ENCODE measurements at regions not wholly inside any gene's neighbourhood (a gene's known extent, or its start where the extent isn't known, plus 50 kb on each side); places are given as distances from the start of the nearest gene placed in this dataset.

GRCh38 chr10:78374331-78375028 is 340.8 kb downstream of the RPS24 start:
- DNase-seq = no peak

DNA sequence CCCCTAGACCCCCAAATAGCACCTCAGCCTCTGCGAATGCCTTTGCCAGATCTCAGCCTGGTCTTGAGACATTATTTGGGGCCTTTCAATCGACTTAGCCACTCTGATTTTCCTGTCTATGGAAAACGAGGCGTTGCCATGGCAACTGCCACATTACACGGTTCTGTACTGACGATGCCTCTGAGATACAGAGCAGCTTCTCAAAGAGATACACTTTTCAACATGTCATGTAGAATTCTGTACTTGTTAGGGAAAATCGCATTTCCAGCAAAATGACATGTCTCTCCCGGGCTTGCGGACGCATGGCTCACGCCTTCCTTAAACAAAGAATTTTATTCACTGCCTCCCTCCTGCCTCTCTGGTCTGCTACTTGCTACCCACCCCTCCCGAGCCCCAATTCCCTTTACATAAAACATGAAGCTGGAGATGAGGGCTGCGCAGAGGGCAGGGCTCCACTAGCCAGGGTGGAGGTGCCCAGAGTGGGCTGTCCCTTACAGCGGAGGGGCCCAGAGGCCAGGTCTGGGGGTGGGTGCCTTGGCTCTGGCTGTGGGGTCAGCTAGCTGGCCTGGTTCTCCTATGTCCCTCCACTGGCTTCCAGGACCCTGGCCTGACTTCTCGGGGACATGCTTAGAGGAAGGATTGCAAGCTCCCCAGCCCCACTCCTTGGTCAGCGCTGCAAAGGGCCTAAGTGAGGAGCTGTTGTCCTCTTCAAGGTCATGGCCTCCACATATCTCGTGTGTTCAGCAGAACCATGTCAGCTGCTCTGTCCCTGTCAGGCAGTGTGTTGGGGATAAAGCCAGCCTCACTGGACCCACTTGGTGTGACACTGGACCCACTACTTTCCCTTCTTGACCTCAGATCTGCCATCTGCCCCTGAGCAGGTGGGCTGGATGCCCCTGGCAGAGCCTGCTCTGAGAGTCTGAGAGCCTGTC is 342.5 kb downstream of the RPS24 start:
- no peak for DNase-seq

GRCh38 chr10:78377356-78377755 is 343.7 kb downstream of the RPS24 start:
- no peak for DNase-seq

DNA sequence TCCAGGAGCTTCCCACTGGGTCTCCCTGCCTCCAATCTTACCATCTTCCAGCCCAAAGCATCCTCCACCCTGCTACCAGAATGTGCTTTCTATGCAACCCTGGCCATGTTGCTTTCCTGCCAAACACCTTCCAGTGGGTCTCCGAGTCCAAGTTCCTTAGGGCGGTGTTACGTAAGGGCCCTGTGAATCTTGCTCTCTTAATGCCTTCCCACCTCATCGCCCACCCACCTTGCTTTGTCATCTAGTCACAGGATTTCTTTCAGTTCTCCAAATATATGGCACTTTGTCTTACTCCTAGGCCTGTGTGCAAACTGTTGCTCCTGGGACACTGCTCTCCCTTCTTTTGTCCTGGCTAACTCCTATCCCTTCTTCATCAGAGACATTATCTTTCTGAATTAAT is 344.5 kb downstream of the RPS24 start:
- no peak for DNase-seq

DNA sequence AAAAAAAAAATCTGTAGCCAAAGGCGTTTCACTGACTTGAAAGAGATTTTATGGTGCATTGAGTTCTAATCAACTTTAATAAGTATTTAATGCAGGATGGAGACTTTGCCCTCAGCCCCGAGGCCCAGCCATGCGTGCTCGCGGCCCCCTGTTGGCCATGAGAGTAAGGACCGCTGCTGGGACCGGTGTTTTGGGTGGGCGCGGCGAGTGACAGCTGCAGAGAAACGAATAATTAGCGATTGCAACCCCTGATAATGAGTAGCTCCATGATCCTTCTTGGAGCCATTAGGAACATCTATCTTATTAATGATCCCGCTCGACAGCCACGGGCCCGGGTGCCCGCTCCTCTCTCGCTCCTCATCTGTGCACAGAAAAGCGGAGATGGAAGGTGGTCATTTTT is 347.4 kb downstream of the RPS24 start:
- DNase-seq = no peak

GRCh38 chr10:78382047-78382446 is 348.4 kb downstream of the RPS24 start:
- DNase-seq = no peak

GRCh38 chr10:78382772-78383171 is 349.1 kb downstream of the RPS24 start:
- no peak for DNase-seq

DNA sequence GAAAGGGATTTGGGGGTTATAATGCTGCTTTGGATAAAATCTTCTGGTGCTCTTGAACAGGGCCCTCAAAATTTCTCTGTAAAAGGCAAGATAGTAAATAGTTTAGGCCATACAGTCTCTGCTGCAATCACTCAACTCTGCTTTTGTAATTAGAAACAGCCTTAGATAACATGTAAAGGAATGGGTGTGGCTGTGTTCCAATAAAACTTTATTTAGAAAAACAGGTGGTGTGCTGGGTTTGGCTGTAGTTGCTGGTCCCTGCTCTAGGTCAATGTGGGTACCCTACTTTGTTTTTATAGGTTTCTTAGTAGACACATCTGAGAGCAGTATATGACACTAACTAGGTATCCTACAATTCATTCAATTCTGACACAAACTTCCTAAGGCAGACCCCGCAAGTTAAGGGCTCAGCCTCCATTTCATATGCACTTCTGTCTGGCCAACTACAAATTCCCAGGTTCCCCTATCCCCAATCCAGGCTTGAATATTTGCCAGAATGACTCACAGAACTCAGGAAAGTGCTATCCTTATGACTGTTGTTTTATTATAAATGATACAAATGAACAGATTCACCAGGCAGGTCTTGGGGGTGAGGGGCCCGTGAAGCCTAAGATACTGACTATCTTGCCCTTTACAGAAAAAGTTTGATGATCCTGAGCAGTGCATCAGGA is 349.9 kb downstream of the RPS24 start:
- DNase-seq = no peak

- DNase-seq = no peak
Observed at GRCh38 chr10:78384049-78384431, 350.4 kb downstream of the RPS24 start.

GRCh38 chr10:78385599-78385998 is 351.9 kb downstream of the RPS24 start:
- no peak for DNase-seq

DNA sequence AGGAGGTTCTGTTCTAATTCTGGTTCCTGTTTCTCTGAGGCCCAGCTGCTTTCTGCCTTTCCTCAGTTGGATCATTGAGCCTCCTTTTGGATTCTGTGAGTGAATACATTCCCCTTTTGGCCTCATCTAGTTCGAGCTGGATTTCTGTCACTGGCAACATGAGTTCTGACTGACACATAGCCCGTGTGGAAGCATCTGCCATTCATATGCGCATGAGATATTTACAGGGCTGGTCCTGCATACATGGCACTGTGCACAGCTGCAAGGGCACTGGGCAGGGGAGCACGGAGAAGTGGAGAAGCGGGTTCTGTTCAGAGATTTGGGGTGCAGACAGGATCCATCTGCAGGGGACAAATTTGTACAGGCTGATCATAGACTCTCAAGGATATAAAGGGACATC is 352.8 kb downstream of the RPS24 start:
- DNase-seq = no peak

DNA sequence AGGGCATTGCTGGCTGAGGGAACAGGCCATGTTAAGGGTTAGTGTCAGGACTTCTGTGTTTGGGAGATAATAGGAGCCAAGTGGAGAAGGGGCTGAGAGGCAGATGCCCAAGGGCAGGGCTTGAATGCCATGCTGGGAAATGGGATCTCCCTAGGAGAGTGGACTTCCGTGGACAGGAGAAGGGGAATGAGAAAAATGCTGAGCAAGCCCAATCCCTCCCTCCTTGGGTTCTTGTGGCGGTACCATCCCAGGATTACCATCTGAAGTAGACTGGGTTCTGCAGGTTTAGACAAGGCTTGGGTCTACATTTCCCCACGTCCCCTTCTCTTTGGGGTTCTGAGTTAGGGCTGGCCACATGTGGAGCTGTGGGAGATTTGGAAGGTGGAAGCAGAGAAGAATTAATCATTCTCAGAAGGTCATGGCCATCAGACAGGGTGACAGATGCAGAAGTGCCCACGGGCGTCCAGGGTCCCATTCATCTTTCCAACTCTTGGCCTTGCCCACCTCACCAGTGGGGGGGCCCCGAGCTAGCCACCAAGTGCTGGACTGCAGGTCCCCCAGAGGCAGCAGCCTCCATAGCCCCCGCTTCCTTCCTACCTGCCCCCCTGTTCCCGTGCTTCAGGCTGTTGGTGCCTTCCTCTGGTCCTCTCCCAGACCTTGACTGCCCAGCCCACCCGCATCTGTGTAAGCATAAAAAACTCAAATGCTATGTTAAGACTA is 354.8 kb downstream of the RPS24 start:
- DNase-seq = no peak

DNA sequence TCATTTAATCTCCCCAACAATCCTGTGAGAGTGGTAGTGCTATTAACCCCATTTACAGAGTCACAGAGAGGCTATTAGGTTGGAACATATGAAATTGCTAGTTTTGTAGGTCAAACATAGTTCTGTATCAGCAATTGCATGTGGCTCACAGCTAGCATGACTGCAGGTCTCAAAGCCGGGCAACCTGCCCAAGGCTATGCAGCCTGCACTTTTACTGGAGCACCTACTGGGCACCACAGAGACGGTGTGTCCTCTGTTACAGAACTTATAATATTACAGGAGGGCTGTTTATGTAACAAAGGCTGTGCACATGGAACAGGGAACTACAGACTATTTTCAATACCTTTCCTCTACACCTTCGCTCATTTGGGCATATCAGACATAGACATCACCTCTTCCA is 355.8 kb downstream of the RPS24 start:
- no peak for DNase-seq

DNA sequence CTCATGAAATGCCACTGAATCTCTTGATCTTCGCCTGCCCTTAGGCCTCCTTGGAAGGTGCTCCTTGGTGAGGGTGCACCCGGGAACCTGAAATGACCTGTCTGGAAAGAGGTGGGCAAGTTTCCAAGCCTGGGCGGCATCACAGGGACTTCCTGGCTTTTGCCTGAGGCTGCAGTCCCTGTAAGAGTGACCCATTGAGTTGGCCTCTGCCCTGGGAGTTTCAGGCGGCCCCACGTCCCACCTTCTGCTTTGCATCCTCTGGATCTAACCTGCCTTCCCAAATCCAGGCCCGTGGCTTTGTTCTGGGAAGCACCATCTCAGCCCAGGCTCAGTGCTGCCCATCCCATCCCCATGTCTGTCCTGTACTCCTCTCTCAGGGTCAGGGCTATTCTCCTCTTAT is 356.4 kb downstream of the RPS24 start:
- no peak for DNase-seq

- DNase-seq = no peak
Observed at GRCh38 chr10:78390817-78391216, 357.2 kb downstream of the RPS24 start.

DNA sequence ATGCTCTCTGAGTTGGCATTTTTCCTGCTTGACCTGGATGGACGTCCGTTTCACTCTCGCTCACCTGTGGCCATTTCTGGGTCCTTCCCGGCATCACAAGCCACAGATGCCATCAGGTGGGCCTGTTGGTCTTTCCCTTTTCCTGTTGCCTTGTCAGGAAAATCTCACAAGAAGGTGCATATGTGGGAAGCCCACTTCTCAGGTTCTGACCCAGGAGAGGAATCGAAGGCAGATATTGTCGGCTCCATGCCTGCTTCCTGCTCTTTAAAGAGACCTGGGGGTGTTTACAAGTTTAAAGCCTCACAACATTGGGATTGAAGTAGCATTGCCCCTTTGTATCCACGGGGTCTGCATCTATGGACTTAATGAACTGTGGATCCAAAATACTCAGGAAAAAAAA is 357.9 kb downstream of the RPS24 start:
- DNase-seq = no peak

GRCh38 chr10:78392197-78392596 is 358.5 kb downstream of the RPS24 start:
- DNase-seq = no peak

DNA sequence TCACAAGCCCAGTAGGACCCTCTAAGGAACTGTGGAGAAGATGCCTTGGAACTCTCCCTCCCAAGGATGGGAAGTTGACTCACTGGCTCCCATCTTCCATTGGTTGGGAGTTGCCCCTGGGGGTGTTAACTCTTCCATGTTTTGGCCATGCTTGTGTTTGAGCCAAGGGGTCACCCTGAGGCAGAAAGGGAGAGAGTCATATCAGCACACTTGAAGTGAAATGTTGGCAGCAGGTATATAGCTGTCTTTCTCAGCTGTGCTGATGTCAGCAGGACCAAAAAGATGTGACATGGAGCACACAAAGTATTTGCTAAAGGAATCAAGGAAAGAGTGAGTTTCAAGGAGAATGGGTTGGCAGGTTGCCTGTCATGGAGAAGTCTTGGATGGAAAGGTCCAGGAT is 359.4 kb downstream of the RPS24 start:
- DNase-seq = no peak

DNA sequence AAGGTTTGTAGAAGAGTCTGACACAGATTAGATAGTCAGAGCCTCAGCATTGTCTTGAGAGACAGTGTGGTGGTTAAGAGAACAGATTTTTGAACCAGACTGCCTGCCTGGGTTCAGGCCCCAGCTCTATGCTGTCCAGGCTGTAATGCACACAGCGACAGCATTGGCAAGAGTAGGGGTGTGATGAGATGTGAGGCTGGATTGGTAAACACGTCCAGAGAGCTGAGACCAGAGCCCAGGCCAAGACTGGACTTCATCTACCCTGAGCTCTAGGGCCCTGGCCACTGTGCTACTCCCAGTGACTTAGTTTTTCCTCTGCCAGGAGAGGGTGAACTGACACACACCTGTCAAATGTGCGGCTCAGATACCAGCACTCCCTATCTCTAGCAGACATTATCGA is 360.4 kb downstream of the RPS24 start:
- DNase-seq = no peak

DNA sequence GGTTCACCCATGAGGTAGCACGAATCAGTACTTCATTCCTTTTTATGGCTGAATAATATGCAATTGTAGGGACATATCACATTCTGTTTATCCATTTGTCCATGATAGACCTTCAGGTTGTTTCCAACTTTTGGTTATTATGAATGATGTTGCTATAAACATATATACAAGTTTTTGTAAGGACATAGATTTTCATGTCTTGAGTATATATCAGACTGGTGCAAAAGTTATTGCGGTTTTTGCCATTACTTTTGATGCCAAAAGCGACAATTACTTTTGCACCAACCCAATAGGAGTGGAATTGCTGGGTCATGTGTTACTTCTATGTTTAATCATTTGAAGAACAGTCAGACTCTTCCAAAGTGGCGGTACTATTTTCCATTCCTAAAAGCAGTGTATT is 361.5 kb downstream of the RPS24 start:
- no peak for DNase-seq

DNA sequence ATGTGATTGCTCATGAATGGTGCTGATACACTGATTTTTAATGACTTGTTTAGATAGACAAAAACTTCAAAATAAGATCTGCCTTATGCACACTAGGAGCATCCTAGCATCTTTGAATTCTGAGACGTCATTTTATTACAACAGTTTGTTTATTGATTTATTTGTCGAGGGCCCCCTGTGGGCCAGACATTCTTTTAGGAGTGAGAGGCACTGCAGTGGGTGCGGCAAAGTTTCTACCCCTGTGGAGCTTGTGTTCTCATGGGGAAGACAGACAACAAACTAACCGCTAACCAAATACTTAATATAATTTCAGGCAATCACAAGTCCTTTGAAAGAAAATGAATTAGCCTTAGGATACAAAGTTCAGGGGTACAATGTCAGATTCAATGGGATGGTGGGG is 363.1 kb downstream of the RPS24 start:
- no peak for DNase-seq

DNA sequence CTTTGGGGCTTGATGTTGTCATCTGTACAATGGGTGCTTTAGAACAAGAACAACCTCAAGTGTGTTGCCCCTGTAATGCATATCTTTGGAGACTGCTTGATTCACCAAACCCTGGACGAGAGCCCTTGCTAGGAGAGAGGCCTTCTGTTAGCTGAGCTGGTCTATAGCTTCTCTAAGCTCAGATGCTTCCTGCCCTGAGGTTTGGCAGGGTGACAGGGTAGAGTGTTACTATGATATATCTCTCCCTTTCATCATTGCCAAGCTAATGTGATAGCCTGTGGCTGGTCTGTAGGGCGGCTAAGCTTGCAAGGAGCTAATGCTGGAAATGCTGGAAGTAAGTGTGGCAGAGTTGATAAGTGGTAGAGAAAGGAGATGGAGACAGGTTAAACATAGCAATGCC is 364.1 kb downstream of the RPS24 start:
- no peak for DNase-seq

DNA sequence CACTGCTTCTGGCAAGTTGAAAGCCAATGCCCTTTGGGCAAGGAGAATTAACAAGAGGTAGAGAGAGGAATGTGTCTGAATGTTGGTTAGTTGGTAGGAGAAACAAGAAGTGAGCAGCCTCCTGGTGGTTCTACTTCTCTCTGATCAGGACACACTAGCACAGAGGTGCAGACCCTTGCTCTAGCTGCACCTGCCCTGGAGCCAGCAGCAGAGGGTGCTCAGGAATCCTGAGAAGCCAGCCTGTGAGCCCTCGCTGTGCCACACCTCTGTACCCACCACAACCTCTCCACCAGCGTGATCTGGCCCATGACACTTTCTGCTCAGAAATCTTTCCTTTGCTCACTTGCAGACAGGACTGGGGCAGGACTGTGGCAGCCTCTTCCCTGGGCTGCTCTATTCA is 364.7 kb downstream of the RPS24 start:
- no peak for DNase-seq

All from activated CD4-positive, CD25-positive, alpha-beta regulatory T cell treated with anti-CD3 and anti-CD28 coated beads, Interleukin-2, amount 50 U/mL, for 72 hours (primary cell).